Neural cell (in vitro differentiated cells): ENCODE measurements at regions not wholly inside any gene's neighbourhood (a gene's known extent, or its start where the extent isn't known, plus 50 kb on each side); places are given as distances from the start of the nearest gene placed in this dataset.

Source experiments
- H2AFZ ChIP-seq: fragments of 200-600, 300-800 bp; sonication (generic), shearing (Covaris generic); 2 replicates; pipeline ENCODE4 v1.6.0; 2014; ENCODE audit warnings: low read depth, mild to moderate bottlenecking, antibody characterized with exemption, low read length, moderate library complexity
- H3F3A ChIP-seq: fragments of 200-600 bp; shearing (Covaris generic); 2 replicates; pipeline ENCODE4 v1.6.1; 2016; ENCODE audit warnings: mild to moderate bottlenecking, moderate library complexity, mixed read lengths, antibody characterized with exemption, low read length; ENCODE audit not compliant: insufficient read depth, poor library complexity, severe bottlenecking
- H3K27ac ChIP-seq: fragments of 200-600, 300-800 bp; sonication (generic), shearing (Covaris generic); 2 replicates; pipeline ENCODE4 v1.5.1; 2014; ENCODE audit warnings: mild to moderate bottlenecking, low read length, moderate library complexity
- H3K27me3 ChIP-seq: fragments of 300-800, 200-600 bp; sonication (generic), shearing (Covaris generic); 2 replicates; pipeline ENCODE4 v1.6.0; 2014; ENCODE audit warnings: mild to moderate bottlenecking, low read depth, low read length, moderate library complexity; ENCODE audit not compliant: insufficient read depth
- H3K36me3 ChIP-seq: fragments of 300-800, 200-600 bp; sonication (generic), shearing (Covaris generic); 2 replicates; pipeline ENCODE4 v1.5.1; 2014; ENCODE audit warnings: mild to moderate bottlenecking, antibody characterized with exemption, low read length, moderate library complexity; ENCODE audit not compliant: insufficient read depth
- H3K4me2 ChIP-seq: fragments of 300-800, 200-600 bp; sonication (generic), shearing (Covaris generic); 2 replicates; pipeline ENCODE4 v1.6.0; 2014; ENCODE audit warnings: mild to moderate bottlenecking, low read length
- H3K4me3 ChIP-seq: fragments of 300-800, 200-600 bp; sonication (generic), shearing (Covaris generic); 2 replicates; pipeline ENCODE4 v1.5.1; 2014; ENCODE audit warnings: mild to moderate bottlenecking, low read length, moderate library complexity
- H3K79me2 ChIP-seq: fragments of 200-600 bp; shearing (Covaris generic); replicated peaks from 2 replicates; pipeline ENCODE4 v1.6.0; 2014; ENCODE audit warnings: mild to moderate bottlenecking, low read length, moderate library complexity; ENCODE audit not compliant: insufficient read depth
- H3K9ac ChIP-seq: fragments of 300-800, 200-600 bp; sonication (generic), shearing (Covaris generic); 2 replicates; pipeline ENCODE4 v1.6.1; 2016; ENCODE audit warnings: mild to moderate bottlenecking, low read length, mixed read lengths
- H3K9me2 ChIP-seq: fragments of 200-600 bp; shearing (Covaris generic); 2 replicates; pipeline ENCODE4 v1.6.1; 2016; ENCODE audit warnings: mild to moderate bottlenecking, low read length, mixed read lengths; ENCODE audit not compliant: insufficient read depth
- H3K9me3 ChIP-seq: fragments of 200-600, 300-800 bp; sonication (generic), shearing (Covaris generic); 2 replicates; pipeline ENCODE4 v1.6.1; 2016; ENCODE audit warnings: mild to moderate bottlenecking, mixed run types, low read length, moderate library complexity, mixed read lengths
- H4K20me1 ChIP-seq: fragments of 200-600 bp; shearing (Covaris generic); 2 replicates; pipeline ENCODE4 v1.6.1; 2016; ENCODE audit warnings: mild to moderate bottlenecking, mixed run types; ENCODE audit not compliant: insufficient read depth
- CTCF ChIP-seq: fragments of 450-650 bp; IDR thresholded peaks from 2 replicates; pipeline ENCODE4 v1.5.1; 2014; ENCODE audit warnings: antibody characterized with exemption, mild to moderate bottlenecking, moderate library complexity; ENCODE audit not compliant: poor library complexity, severe bottlenecking
- EP300 ChIP-seq: fragments of 450-650 bp; conservative IDR thresholded peaks from 2 replicates; pipeline ENCODE4 v1.6.1; 2014; ENCODE audit warnings: antibody characterized with exemption, mild to moderate bottlenecking, moderate library complexity; ENCODE audit not compliant: poor library complexity, severe bottlenecking
- EZH2 ChIP-seq: fragments of 200-600, 300-800 bp; shearing (Covaris generic), sonication (generic); IDR thresholded peaks from 2 replicates; pipeline ENCODE4 v1.6.1; 2014; ENCODE audit warnings: antibody characterized with exemption, low read length, borderline replicate concordance, mild to moderate bottlenecking; ENCODE audit not compliant: insufficient read depth, poor library complexity, severe bottlenecking
- MXI1 ChIP-seq: fragments of 450-650 bp; conservative IDR thresholded peaks from 2 replicates; pipeline ENCODE4 v1.6.1; 2014; ENCODE audit warnings: antibody characterized with exemption, mild to moderate bottlenecking; ENCODE audit not compliant: poor library complexity, severe bottlenecking
- POLR2AphosphoS5 ChIP-seq: IDR thresholded peaks from 2 replicates; pipeline ENCODE4 v1.6.1; 2012
- RAD21 ChIP-seq: fragments of 450-650 bp; conservative IDR thresholded peaks from 2 replicates; pipeline ENCODE4 v1.6.1; 2014; ENCODE audit warnings: antibody characterized with exemption, mild to moderate bottlenecking, moderate library complexity
- SMC3 ChIP-seq: fragments of 450-650 bp; conservative IDR thresholded peaks from 2 replicates; pipeline ENCODE4 v1.6.1; 2014; ENCODE audit warnings: antibody characterized with exemption, mild to moderate bottlenecking, moderate library complexity; ENCODE audit not compliant: poor library complexity
- TAF1 ChIP-seq: IDR thresholded peaks from 2 replicates; pipeline ENCODE4 v1.6.1; 2012; ENCODE audit warnings: low read depth
- TF ChIP-seq, protein P1 (sequence below): IDR thresholded peaks from 2 replicates; pipeline ENCODE4 v1.6.1; 2012; ENCODE audit warnings: borderline replicate concordance

DNA sequence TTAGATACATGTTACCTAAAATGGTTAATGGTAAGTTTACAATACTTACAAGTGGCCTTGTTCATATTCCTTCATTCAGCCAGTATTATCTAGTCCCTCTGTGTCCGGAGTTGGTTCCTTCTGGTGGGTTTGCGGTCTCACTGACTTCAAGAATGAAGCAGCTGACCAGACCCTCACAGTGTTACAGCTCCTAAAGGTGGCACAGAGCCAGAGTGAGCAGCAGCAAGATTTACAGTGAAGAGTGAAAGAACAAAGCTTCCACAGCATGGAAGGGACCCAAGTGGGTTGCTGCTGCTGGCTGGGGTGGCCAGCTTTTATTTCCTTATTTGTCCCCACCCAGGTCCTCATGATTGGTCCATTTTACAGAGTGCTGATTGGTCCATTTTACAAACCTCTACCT lies 916.8 kb downstream of the MCTP2 start:
- Histone ChIP-seq H3K27ac (no peak overlapping the region), H3K79me2 (no peaks in the 10 kb centered on the region), H3K36me3 (no peaks in the 10 kb centered on the region), H3K4me2 (no peak overlapping the region), H3K9me3 (no peaks in the 10 kb centered on the region), H3K9me2 (no peaks in the 10 kb centered on the region), H3K27me3 (no peaks in the 10 kb centered on the region), H3K4me3 (no peak overlapping the region), H3F3A (no peaks in the 10 kb centered on the region), H4K20me1 (no peaks in the 10 kb centered on the region), H2AFZ (no peak overlapping the region), H3K9ac (no peak overlapping the region)
- TF ChIP-seq EP300 (no peak), RAD21 (no peak), EZH2 (no peak), MXI1 (no peak), TAF1 (no peak), CTCF (no peak), SMC3 (no peak), POLR2AphosphoS5 (no peak)
- TF ChIP-seq, protein P1, sequence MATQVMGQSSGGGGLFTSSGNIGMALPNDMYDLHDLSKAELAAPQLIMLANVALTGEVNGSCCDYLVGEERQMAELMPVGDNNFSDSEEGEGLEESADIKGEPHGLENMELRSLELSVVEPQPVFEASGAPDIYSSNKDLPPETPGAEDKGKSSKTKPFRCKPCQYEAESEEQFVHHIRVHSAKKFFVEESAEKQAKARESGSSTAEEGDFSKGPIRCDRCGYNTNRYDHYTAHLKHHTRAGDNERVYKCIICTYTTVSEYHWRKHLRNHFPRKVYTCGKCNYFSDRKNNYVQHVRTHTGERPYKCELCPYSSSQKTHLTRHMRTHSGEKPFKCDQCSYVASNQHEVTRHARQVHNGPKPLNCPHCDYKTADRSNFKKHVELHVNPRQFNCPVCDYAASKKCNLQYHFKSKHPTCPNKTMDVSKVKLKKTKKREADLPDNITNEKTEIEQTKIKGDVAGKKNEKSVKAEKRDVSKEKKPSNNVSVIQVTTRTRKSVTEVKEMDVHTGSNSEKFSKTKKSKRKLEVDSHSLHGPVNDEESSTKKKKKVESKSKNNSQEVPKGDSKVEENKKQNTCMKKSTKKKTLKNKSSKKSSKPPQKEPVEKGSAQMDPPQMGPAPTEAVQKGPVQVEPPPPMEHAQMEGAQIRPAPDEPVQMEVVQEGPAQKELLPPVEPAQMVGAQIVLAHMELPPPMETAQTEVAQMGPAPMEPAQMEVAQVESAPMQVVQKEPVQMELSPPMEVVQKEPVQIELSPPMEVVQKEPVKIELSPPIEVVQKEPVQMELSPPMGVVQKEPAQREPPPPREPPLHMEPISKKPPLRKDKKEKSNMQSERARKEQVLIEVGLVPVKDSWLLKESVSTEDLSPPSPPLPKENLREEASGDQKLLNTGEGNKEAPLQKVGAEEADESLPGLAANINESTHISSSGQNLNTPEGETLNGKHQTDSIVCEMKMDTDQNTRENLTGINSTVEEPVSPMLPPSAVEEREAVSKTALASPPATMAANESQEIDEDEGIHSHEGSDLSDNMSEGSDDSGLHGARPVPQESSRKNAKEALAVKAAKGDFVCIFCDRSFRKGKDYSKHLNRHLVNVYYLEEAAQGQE, result no peak

- H3K9me3 ChIP-seq, result no peaks in the 10 kb centered on the region
- TF ChIP-seq, protein P1, result no peak
- TF ChIP-seq CTCF, result no peak
- no peak for TF ChIP-seq SMC3
- no peak for TF ChIP-seq EP300
- no peak for TF ChIP-seq RAD21
- TF ChIP-seq POLR2AphosphoS5, result no peak
- no peak for TF ChIP-seq MXI1
- H3F3A ChIP-seq, result no peaks in the 10 kb centered on the region
- H3K27me3 ChIP-seq, result no peaks in the 10 kb centered on the region
- H4K20me1 ChIP-seq, result no peaks in the 10 kb centered on the region
- no peak overlapping the region for H3K9ac ChIP-seq
- H3K27ac ChIP-seq, result no peak overlapping the region
- H3K79me2 ChIP-seq, result no peaks in the 10 kb centered on the region
- no peak overlapping the region for H3K4me2 ChIP-seq
- no peak overlapping the region for H2AFZ ChIP-seq
- no peaks in the 10 kb centered on the region for H3K36me3 ChIP-seq
- no peak overlapping the region for H3K4me3 ChIP-seq
- H3K9me2 ChIP-seq, result no peaks in the 10 kb centered on the region
Measured at GRCh38 chr15:95149036-95149435, 917.7 kb downstream of the MCTP2 start.
